Putamen (tissue), 1 donor: ENCODE measurements at regions not wholly inside any gene's neighbourhood (a gene's known extent, or its start where the extent isn't known, plus 50 kb on each side); places are given as distances from the start of the nearest gene placed in this dataset.
"Not testable (repeated sequence)": the region's sequence is repeated elsewhere in the genome, so short reads cannot be mapped to it uniquely, and the experiment has no call there.

ENCODE experiments used
- DNase-seq: peaks from one replicate; pipeline ENCODE4 v3.0.0-alpha.2; 2016; ENCODE audit warnings: low spot score

GRCh38 chr1:219863816-219864215 is 64.5 kb downstream of the SLC30A10 start:
- DNase-seq = not testable (repeated sequence)

- no peak for DNase-seq
Measured at GRCh38 chr1:219862366-219862765, 66.0 kb downstream of the SLC30A10 start.

GRCh38 chr1:219858980-219859379 is 69.4 kb downstream of the SLC30A10 start:
- no peak for DNase-seq

GRCh38 chr1:219847215-219847855 is 81.0 kb downstream of the SLC30A10 start:
- DNase-seq = no peak

- DNase-seq = not testable (repeated sequence)
Measured at GRCh38 chr1:219839595-219839994, 88.8 kb downstream of the SLC30A10 start.

GRCh38 chr1:219837994-219838294 is 90.4 kb downstream of the SLC30A10 start:
- no peak for DNase-seq

GRCh38 chr1:219837274-219837993 is 90.9 kb downstream of the SLC30A10 start:
- peak; percentile 47 for DNase-seq

GRCh38 chr1:219834314-219834917 is 93.9 kb downstream of the SLC30A10 start:
- no peak for DNase-seq

- no peak for DNase-seq
Measured at GRCh38 chr1:219833214-219833815, 95.0 kb downstream of the SLC30A10 start.

GRCh38 chr1:219826290-219826689 is 102.1 kb downstream of the SLC30A10 start:
- no peak for DNase-seq

GRCh38 chr1:219825355-219825754 is 103.0 kb downstream of the SLC30A10 start:
- DNase-seq = no peak

- no peak for DNase-seq
Measured at GRCh38 chr1:219824338-219824737, 104.0 kb downstream of the SLC30A10 start.

- no peak for DNase-seq
Measured at GRCh38 chr1:219820551-219820950, 107.8 kb downstream of the SLC30A10 start.

GRCh38 chr1:219817914-219818313 is 110.4 kb downstream of the SLC30A10 start:
- DNase-seq = no peak

GRCh38 chr1:219813294-219813693 is 115.1 kb downstream of the SLC30A10 start:
- DNase-seq = no peak

- peak; percentile 71 for DNase-seq
Measured at GRCh38 chr1:219812491-219813203, 115.7 kb downstream of the SLC30A10 start.

- no peak for DNase-seq
Measured at GRCh38 chr1:219812086-219812485, 116.3 kb downstream of the SLC30A10 start.

- no peak for DNase-seq
Measured at GRCh38 chr1:219810451-219810850, 117.9 kb downstream of the SLC30A10 start.

- DNase-seq = no peak
Measured at GRCh38 chr1:219808790-219809189, 119.6 kb downstream of the SLC30A10 start.

GRCh38 chr1:219806642-219807041 is 121.7 kb downstream of the SLC30A10 start:
- no peak for DNase-seq

- DNase-seq = no peak
Measured at GRCh38 chr1:219806020-219806419, 122.3 kb downstream of the SLC30A10 start.

GRCh38 chr1:219805191-219805590 is 123.2 kb downstream of the SLC30A10 start:
- DNase-seq = no peak
